GM10266 (cell line): ENCODE measurements at regions not wholly inside any gene's neighbourhood (a gene's known extent, or its start where the extent isn't known, plus 50 kb on each side); places are given as distances from the start of the nearest gene placed in this dataset.
"Not testable (repeated sequence)": the region's sequence is repeated elsewhere in the genome, so short reads cannot be mapped to it uniquely, and the experiment has no call there.

Source experiments
- DNase-seq: peaks from one replicate; pipeline ENCODE4 v3.0.0; 2012; ENCODE audit errors: extremely low spot score
- TF ChIP-seq, protein P1 (sequence below): IDR thresholded peaks from 2 replicates; pipeline ENCODE4 v1.5.1; 2012; ENCODE audit warnings: mild to moderate bottlenecking, low read depth; ENCODE audit not compliant: control insufficient read depth, insufficient read depth; ENCODE audit errors: missing control alignments

DNA sequence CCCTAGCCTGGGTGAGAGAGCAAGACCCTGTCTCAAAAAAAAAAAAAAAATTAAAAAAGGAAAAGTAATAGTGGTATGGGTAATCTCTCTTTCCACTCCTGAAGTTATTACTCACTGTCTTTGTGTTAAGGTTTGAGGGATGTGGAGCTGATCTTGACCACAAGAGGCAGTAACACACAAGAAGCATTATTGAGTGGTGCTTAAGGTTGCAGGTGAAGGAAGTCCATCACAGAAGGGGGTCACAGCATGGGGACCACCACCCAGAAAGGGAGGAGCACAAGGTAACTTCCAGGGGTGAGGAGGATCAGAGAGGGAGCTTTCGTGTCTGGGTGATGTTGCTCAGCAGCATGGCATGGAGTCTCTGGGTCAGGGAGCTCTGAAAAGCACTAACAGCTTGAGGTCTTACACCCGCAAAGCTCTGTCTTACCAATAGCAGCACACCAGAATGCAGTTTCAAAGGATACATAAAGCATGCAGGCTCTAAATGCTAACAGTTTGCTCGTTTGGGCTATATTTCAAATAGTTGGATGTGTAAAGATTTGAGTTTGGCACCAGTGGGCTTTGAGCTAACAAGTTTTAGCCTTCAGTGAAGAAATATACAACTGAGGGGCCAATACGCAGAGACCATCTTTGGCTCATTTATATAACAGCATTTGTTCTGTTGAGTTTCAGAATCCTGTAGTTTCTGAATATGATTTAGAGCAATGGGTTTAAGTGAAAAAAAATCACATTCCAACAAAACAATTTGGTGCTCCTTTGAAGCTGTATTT, 100.4 kb upstream of the DNAJC1 start:
- TF ChIP-seq, protein P1, sequence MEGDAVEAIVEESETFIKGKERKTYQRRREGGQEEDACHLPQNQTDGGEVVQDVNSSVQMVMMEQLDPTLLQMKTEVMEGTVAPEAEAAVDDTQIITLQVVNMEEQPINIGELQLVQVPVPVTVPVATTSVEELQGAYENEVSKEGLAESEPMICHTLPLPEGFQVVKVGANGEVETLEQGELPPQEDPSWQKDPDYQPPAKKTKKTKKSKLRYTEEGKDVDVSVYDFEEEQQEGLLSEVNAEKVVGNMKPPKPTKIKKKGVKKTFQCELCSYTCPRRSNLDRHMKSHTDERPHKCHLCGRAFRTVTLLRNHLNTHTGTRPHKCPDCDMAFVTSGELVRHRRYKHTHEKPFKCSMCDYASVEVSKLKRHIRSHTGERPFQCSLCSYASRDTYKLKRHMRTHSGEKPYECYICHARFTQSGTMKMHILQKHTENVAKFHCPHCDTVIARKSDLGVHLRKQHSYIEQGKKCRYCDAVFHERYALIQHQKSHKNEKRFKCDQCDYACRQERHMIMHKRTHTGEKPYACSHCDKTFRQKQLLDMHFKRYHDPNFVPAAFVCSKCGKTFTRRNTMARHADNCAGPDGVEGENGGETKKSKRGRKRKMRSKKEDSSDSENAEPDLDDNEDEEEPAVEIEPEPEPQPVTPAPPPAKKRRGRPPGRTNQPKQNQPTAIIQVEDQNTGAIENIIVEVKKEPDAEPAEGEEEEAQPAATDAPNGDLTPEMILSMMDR: peak; percentile 24
- peak; percentile 20 for DNase-seq

DNA sequence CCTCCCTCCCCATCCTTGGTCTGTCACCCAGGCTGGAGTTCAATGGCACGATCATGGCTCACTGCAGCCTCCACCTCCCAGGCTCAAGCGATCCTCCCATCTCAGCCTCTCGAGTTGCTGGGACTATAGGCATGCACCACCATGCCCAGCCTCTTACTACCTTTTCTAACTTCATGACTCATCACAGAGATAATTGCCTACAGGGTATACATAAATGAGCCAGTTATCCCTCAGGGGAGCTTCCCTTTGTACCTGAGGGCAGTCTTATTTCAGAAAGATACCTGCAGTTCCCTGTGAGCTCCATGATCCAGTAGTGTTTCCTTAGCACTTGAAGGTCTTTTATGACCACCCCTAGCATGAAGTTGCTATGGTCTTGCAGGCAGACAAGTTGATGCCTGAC, 94.2 kb upstream of the DNAJC1 start:
- TF ChIP-seq, protein P1: no peak
- no peak for DNase-seq

GRCh38 chr10:22091260-22091659, 87.7 kb upstream of the DNAJC1 start:
- DNase-seq: not testable (repeated sequence)

GRCh38 chr10:22087402-22087738, 83.8 kb upstream of the DNAJC1 start:
- no peak for DNase-seq
- TF ChIP-seq, protein P1: no peak

- DNase-seq: no peak
- TF ChIP-seq, protein P1: no peak
Observed at GRCh38 chr10:22086730-22087401, 83.3 kb upstream of the DNAJC1 start.

DNA sequence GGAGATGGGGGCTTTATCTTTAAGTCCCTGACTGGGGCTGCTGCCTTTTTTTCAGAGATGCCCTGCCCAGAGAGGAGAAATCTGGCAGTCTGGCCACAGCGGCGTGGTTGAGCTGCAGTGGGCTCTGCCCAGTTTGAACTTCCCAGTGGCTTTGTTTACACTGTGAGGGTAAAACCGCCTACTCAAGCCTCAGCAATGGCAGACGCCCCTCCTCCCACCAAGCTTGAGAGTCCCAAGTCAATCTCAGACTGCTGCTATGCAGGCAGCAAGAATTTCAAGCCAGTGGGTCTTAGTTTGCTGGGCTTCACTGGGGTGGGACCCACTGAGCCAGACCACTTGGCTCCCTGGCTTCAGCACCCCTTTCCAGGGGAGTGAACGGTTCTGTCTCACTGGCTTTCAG, 76.4 kb upstream of the DNAJC1 start:
- not testable (repeated sequence) for DNase-seq

GRCh38 chr10:22071332-22071731, 67.8 kb upstream of the DNAJC1 start:
- no peak for DNase-seq
- TF ChIP-seq, protein P1: no peak

- TF ChIP-seq, protein P1: no peak
- no peak for DNase-seq
Observed at GRCh38 chr10:22067091-22067490, 63.6 kb upstream of the DNAJC1 start.

DNA sequence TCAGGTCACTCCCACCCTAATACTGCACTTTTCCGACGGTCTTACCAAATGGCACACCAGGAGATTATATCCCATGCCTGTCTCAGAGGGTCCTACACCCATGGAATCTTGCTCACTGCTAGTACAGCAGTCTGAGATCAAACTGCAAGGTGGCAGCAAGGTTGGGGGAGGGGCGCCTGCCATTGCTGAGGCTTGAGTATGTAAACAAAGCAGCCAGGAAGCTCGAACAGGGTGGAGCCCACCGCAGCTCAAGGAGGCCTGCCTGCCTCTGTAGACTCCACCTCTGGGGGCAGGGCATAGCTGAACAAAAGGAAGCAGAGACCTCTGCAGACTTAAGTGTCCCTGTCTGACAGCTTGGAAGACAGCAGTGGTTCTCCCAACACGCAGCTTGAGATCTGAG, 57.5 kb upstream of the DNAJC1 start:
- not testable (repeated sequence) for DNase-seq
